GM18517 (cell line): ENCODE measurements at regions not wholly inside any gene's neighbourhood (a gene's known extent, or its start where the extent isn't known, plus 50 kb on each side); places are given as distances from the start of the nearest gene placed in this dataset.
"Not testable (repeated sequence)": the region's sequence is repeated elsewhere in the genome, so short reads cannot be mapped to it uniquely, and the experiment has no call there.

Experiments
- ATAC-seq: cut with Tn5 transposase; IDR thresholded peaks from one replicate; pipeline ENCODE4 v1.9.1; 2021; ENCODE audit warnings: mild to moderate bottlenecking, moderate library complexity; ENCODE audit not compliant: unreplicated experiment

- ATAC-seq = not testable (repeated sequence)
Observed at GRCh38 chr7:145805496-145805895, 311.1 kb upstream of the CNTNAP2 start.

GRCh38 chr7:145797507-145797906 lies 319.1 kb upstream of the CNTNAP2 start:
- no peak for ATAC-seq

GRCh38 chr7:145795132-145795531 lies 321.5 kb upstream of the CNTNAP2 start:
- no peak for ATAC-seq

- ATAC-seq = no peak
Observed at GRCh38 chr7:145784809-145785780, 331.5 kb upstream of the CNTNAP2 start.

- ATAC-seq = not testable (repeated sequence)
Observed at GRCh38 chr7:145781388-145781787, 335.2 kb upstream of the CNTNAP2 start.

GRCh38 chr7:145779140-145779539 lies 337.5 kb upstream of the CNTNAP2 start:
- no peak for ATAC-seq

- ATAC-seq = no peak
Observed at GRCh38 chr7:145774777-145775176, 341.8 kb upstream of the CNTNAP2 start.

- ATAC-seq = no peak
Observed at GRCh38 chr7:145753004-145753403, 363.6 kb upstream of the CNTNAP2 start.

GRCh38 chr7:145737617-145738016 lies 379.0 kb upstream of the CNTNAP2 start:
- no peak for ATAC-seq

- no peak for ATAC-seq
Observed at GRCh38 chr7:145735061-145735460, 381.5 kb upstream of the CNTNAP2 start.

- ATAC-seq = no peak
Observed at GRCh38 chr7:145732521-145732920, 384.1 kb upstream of the CNTNAP2 start.

- no peak for ATAC-seq
Observed at GRCh38 chr7:145729691-145730090, 386.9 kb upstream of the CNTNAP2 start.

- ATAC-seq = no peak
Observed at GRCh38 chr7:145718129-145718528, 398.5 kb upstream of the CNTNAP2 start.

GRCh38 chr7:145700488-145700887 lies 416.1 kb upstream of the CNTNAP2 start:
- ATAC-seq = no peak

GRCh38 chr7:145698526-145699262 lies 417.9 kb upstream of the CNTNAP2 start:
- ATAC-seq = no peak

- not testable (repeated sequence) for ATAC-seq
Observed at GRCh38 chr7:145697412-145698107, 419.0 kb upstream of the CNTNAP2 start.

GRCh38 chr7:145696071-145696470 lies 420.5 kb upstream of the CNTNAP2 start:
- ATAC-seq = no peak

- ATAC-seq = no peak
Observed at GRCh38 chr7:145692237-145692950, 424.2 kb upstream of the CNTNAP2 start.

- no peak for ATAC-seq
Observed at GRCh38 chr7:145691377-145691914, 425.2 kb upstream of the CNTNAP2 start.

- ATAC-seq = no peak
Observed at GRCh38 chr7:145681646-145682045, 435.0 kb upstream of the CNTNAP2 start.
